ENCODE measurements at regions not wholly inside any gene's neighbourhood (a gene's known extent, or its start where the extent isn't known, plus 50 kb on each side); places are given as distances from the start of the nearest gene placed in this dataset.

- Mint-ChIP-seq H3K36me3 (ENCODE audit: low read depth) (no peaks in the 10 kb centered on the region), H3K9me3 (peaks cover 4% of the 10 kb centered on the region)
Observed at GRCh38 chr7:8893775-8894174, 460.4 kb downstream of the NXPH1 start.

GRCh38 chr7:8906396-8907075 lies 473.1 kb downstream of the NXPH1 start:
- Mint-ChIP-seq H3K27ac (no peak overlapping the region), H3K27me3 (no peaks in the 10 kb centered on the region), H3K4me1 (no peaks in the 10 kb centered on the region), H3K36me3 (ENCODE audit: low read depth) (no peaks in the 10 kb centered on the region), H3K9me3 (peaks cover 3% of the 10 kb centered on the region), H3K4me3 (no peak overlapping the region)
- no peak for DNase-seq
- POLR2A ChIA-PET = interaction anchor here (0.5 kb wide), 1 partner anchor 63 kb away, joined by 4 read pairs; no protein-coding TSS in a partner anchor
- CTCF ChIA-PET = no interaction called here

More at GRCh38 chr7:8893775-8894174, 460.4 kb downstream of the NXPH1 start:
- H3K4me1 Mint-ChIP-seq = no peaks in the 10 kb centered on the region
- no peaks in the 10 kb centered on the region for H3K27me3 Mint-ChIP-seq
- no peak for DNase-seq
- H3K4me3 Mint-ChIP-seq = no peak overlapping the region
- POLR2A ChIA-PET = no interaction called here
- CTCF ChIA-PET = no interaction called here
- H3K27ac Mint-ChIP-seq = no peak overlapping the region

- no peak overlapping the region for H3K4me3 Mint-ChIP-seq
- ChIA-PET POLR2A (no interaction called here), CTCF (no interaction called here)
- no peak for DNase-seq
- peaks cover 3% of the 10 kb centered on the region for H3K9me3 Mint-ChIP-seq
- no peaks in the 10 kb centered on the region for H3K4me1 Mint-ChIP-seq
- H3K27ac Mint-ChIP-seq = no peak overlapping the region
- no peaks in the 10 kb centered on the region for H3K36me3 Mint-ChIP-seq (ENCODE audit: low read depth)
- no peaks in the 10 kb centered on the region for H3K27me3 Mint-ChIP-seq
Observed at GRCh38 chr7:8908889-8909288, 475.5 kb downstream of the NXPH1 start.

GRCh38 chr7:8913682-8914081 lies 480.3 kb downstream of the NXPH1 start:
- Mint-ChIP-seq H3K9me3 (peaks cover 6% of the 10 kb centered on the region), H3K4me1 (no peaks in the 10 kb centered on the region), H3K27me3 (no peaks in the 10 kb centered on the region), H3K4me3 (no peak overlapping the region), H3K27ac (no peak overlapping the region), H3K36me3 (ENCODE audit: low read depth) (no peaks in the 10 kb centered on the region)
- CTCF ChIA-PET = interaction anchor here (0.7 kb wide), 1 partner anchor 10 kb away, joined by 3 read pairs; no protein-coding TSS in a partner anchor
- DNase-seq = no peak
- POLR2A ChIA-PET = no interaction called here

GRCh38 chr7:8921807-8922206 lies 488.4 kb downstream of the NXPH1 start:
- no peaks in the 10 kb centered on the region for H3K4me1 Mint-ChIP-seq
- ChIA-PET CTCF (no interaction called here), POLR2A (no interaction called here)
- H3K27ac Mint-ChIP-seq = no peak overlapping the region
- H3K27me3 Mint-ChIP-seq = no peaks in the 10 kb centered on the region
- H3K4me3 Mint-ChIP-seq = no peak overlapping the region
- DNase-seq = no peak
- H3K36me3 Mint-ChIP-seq (ENCODE audit: low read depth) = no peaks in the 10 kb centered on the region
- H3K9me3 Mint-ChIP-seq = peaks cover 6% of the 10 kb centered on the region

GRCh38 chr7:8922726-8923125 lies 489.3 kb downstream of the NXPH1 start:
- ChIA-PET CTCF (no interaction called here), POLR2A (no interaction called here)
- no peak for DNase-seq
- no peaks in the 10 kb centered on the region for H3K27me3 Mint-ChIP-seq
- H3K36me3 Mint-ChIP-seq (ENCODE audit: low read depth) = no peaks in the 10 kb centered on the region
- H3K4me1 Mint-ChIP-seq = no peaks in the 10 kb centered on the region
- peaks cover 6% of the 10 kb centered on the region for H3K9me3 Mint-ChIP-seq
- H3K4me3 Mint-ChIP-seq = no peak overlapping the region
- no peak overlapping the region for H3K27ac Mint-ChIP-seq

- ChIA-PET POLR2A (no interaction called here), CTCF (no interaction called here)
- H3K4me1 Mint-ChIP-seq = no peaks in the 10 kb centered on the region
- no peaks in the 10 kb centered on the region for H3K36me3 Mint-ChIP-seq (ENCODE audit: low read depth)
- no peak for DNase-seq
- no peak overlapping the region for H3K27ac Mint-ChIP-seq
- peaks cover 6% of the 10 kb centered on the region for H3K9me3 Mint-ChIP-seq
- no peak overlapping the region for H3K4me3 Mint-ChIP-seq
- H3K27me3 Mint-ChIP-seq = no peaks in the 10 kb centered on the region
Observed at GRCh38 chr7:8923164-8923806, 489.9 kb downstream of the NXPH1 start.

GRCh38 chr7:8931906-8932646 lies 498.7 kb downstream of the NXPH1 start:
- Mint-ChIP-seq H3K36me3 (ENCODE audit: low read depth) (no peaks in the 10 kb centered on the region), H3K9me3 (peaks cover 10% of the 10 kb centered on the region), H3K27ac (no peak overlapping the region), H3K27me3 (no peaks in the 10 kb centered on the region), H3K4me1 (no peaks in the 10 kb centered on the region), H3K4me3 (no peak overlapping the region)
- POLR2A ChIA-PET = no interaction called here
- CTCF ChIA-PET = no interaction called here
- DNase-seq = no peak

GRCh38 chr7:8932751-8933150 lies 499.3 kb downstream of the NXPH1 start:
- POLR2A ChIA-PET = no interaction called here
- H3K36me3 Mint-ChIP-seq (ENCODE audit: low read depth) = no peaks in the 10 kb centered on the region
- CTCF ChIA-PET = no interaction called here
- H3K27me3 Mint-ChIP-seq = no peaks in the 10 kb centered on the region
- H3K4me1 Mint-ChIP-seq = no peaks in the 10 kb centered on the region
- H3K4me3 Mint-ChIP-seq = no peak overlapping the region
- H3K9me3 Mint-ChIP-seq = peaks cover 12% of the 10 kb centered on the region
- no peak for DNase-seq
- H3K27ac Mint-ChIP-seq = no peak overlapping the region

GRCh38 chr7:8937204-8937603 lies 503.8 kb downstream of the NXPH1 start:
- Mint-ChIP-seq H3K9me3 (peaks cover 24% of the 10 kb centered on the region), H3K27ac (no peak overlapping the region), H3K36me3 (ENCODE audit: low read depth) (no peaks in the 10 kb centered on the region), H3K4me1 (no peaks in the 10 kb centered on the region), H3K4me3 (no peak overlapping the region), H3K27me3 (no peaks in the 10 kb centered on the region)
- CTCF ChIA-PET = no interaction called here
- no peak for DNase-seq
- POLR2A ChIA-PET = no interaction called here

GRCh38 chr7:8938044-8938805 lies 504.8 kb downstream of the NXPH1 start:
- Mint-ChIP-seq H3K4me3 (no peak overlapping the region), H3K4me1 (no peaks in the 10 kb centered on the region), H3K27me3 (no peaks in the 10 kb centered on the region), H3K9me3 (peaks cover 27% of the 10 kb centered on the region), H3K27ac (no peak overlapping the region), H3K36me3 (ENCODE audit: low read depth) (no peaks in the 10 kb centered on the region)
- POLR2A ChIA-PET = no interaction called here
- DNase-seq = no peak
- CTCF ChIA-PET = no interaction called here

GRCh38 chr7:8939446-8939845 lies 506.0 kb downstream of the NXPH1 start:
- H3K4me3 Mint-ChIP-seq = no peak overlapping the region
- H3K27ac Mint-ChIP-seq = no peak overlapping the region
- ChIA-PET POLR2A (no interaction called here), CTCF (no interaction called here)
- no peak for DNase-seq
- no peaks in the 10 kb centered on the region for H3K27me3 Mint-ChIP-seq
- peaks cover 26% of the 10 kb centered on the region for H3K9me3 Mint-ChIP-seq
- no peaks in the 10 kb centered on the region for H3K36me3 Mint-ChIP-seq (ENCODE audit: low read depth)
- H3K4me1 Mint-ChIP-seq = no peaks in the 10 kb centered on the region

- POLR2A ChIA-PET = no interaction called here
- Mint-ChIP-seq H3K4me3 (no peak overlapping the region), H3K27me3 (no peaks in the 10 kb centered on the region), H3K4me1 (no peaks in the 10 kb centered on the region), H3K27ac (no peak overlapping the region), H3K36me3 (ENCODE audit: low read depth) (no peaks in the 10 kb centered on the region), H3K9me3 (no peaks in the 10 kb centered on the region)
- CTCF ChIA-PET = no interaction called here
- DNase-seq = no peak
Observed at GRCh38 chr7:8963722-8964121, 530.3 kb downstream of the NXPH1 start.
